AG09319 (cell line): ENCODE measurements at regions not wholly inside any gene's neighbourhood (a gene's known extent, or its start where the extent isn't known, plus 50 kb on each side); places are given as distances from the start of the nearest gene placed in this dataset.

Experiments
- DNase-seq: peaks from one replicate; pipeline ENCODE4 v3.0.0-alpha.2; 2010; ENCODE audit warnings: low read depth; ENCODE audit errors: extremely low read depth
- TF ChIP-seq, protein P1 (sequence below): IDR thresholded peaks from 2 replicates; pipeline ENCODE4 v1.5.1; 2011; ENCODE audit warnings: low read depth, mild to moderate bottlenecking, inconsistent platforms, low read length, moderate library complexity

DNA sequence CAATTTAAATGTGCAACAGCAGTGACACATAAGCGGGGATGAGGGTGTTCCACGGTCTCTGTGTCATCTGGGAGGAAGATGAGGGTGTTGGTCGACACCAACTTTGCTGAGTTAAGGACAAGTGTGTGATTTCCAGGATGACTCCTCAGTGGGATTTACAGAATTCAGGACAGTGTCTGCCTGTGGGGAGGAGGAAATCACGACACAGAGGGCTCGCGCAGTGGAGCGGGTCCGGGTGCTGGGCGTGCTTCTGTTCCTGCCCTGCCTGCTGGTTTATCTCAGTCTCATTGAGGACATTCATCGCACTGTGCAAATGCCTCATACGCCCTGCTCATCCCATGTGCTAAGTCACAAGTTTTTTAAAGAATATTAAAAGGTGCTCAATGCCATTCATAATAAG lies 73.7 kb upstream of the ADAMTS2 start:
- DNase-seq = no peak
- TF ChIP-seq, protein P1, sequence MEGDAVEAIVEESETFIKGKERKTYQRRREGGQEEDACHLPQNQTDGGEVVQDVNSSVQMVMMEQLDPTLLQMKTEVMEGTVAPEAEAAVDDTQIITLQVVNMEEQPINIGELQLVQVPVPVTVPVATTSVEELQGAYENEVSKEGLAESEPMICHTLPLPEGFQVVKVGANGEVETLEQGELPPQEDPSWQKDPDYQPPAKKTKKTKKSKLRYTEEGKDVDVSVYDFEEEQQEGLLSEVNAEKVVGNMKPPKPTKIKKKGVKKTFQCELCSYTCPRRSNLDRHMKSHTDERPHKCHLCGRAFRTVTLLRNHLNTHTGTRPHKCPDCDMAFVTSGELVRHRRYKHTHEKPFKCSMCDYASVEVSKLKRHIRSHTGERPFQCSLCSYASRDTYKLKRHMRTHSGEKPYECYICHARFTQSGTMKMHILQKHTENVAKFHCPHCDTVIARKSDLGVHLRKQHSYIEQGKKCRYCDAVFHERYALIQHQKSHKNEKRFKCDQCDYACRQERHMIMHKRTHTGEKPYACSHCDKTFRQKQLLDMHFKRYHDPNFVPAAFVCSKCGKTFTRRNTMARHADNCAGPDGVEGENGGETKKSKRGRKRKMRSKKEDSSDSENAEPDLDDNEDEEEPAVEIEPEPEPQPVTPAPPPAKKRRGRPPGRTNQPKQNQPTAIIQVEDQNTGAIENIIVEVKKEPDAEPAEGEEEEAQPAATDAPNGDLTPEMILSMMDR = no peak

DNA sequence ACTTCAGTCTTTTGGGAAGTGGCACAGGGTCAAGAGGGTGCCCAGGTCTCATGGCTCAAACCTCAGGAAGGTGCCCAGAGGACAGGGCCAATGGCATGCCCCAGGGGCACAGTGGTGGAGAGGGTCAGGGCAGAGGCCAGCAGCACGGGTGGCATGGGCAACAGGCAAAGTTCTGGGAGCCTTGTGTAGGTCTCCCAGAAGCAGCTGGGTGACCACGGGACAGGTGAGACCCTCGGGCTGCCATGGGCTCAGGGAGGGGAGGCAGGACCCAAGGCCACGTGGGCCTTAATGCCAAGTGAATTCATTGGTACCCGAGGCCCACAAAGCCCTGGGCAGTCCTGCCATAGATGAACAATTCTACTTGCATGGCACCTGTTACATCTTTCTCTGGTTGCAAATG lies 72.4 kb upstream of the ADAMTS2 start:
- TF ChIP-seq, protein P1 = no peak

DNA sequence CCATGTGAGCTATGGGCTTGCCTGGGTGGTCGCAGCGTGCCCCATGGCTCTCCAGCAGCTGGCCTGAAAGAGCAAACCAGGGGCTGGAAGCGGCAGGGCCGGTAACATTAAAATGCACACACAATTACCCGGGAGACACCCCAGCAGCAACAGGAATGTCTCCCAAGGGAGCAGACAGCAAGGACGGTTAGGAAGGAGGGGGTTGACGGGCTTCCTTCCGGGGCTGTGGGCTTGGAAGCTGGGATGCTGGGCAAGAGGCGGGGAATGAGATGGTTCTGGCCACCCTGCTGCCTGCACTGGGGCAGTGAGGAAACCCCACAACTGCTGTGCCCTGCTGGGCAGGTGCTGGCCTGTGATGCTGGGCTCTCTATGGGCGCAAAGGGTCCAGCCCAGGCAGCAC lies 71.8 kb upstream of the ADAMTS2 start:
- TF ChIP-seq, protein P1 = no peak
- no peak for DNase-seq

More for the DNA sequence above, 72.4 kb upstream of the ADAMTS2 start:
- no peak for DNase-seq

DNA sequence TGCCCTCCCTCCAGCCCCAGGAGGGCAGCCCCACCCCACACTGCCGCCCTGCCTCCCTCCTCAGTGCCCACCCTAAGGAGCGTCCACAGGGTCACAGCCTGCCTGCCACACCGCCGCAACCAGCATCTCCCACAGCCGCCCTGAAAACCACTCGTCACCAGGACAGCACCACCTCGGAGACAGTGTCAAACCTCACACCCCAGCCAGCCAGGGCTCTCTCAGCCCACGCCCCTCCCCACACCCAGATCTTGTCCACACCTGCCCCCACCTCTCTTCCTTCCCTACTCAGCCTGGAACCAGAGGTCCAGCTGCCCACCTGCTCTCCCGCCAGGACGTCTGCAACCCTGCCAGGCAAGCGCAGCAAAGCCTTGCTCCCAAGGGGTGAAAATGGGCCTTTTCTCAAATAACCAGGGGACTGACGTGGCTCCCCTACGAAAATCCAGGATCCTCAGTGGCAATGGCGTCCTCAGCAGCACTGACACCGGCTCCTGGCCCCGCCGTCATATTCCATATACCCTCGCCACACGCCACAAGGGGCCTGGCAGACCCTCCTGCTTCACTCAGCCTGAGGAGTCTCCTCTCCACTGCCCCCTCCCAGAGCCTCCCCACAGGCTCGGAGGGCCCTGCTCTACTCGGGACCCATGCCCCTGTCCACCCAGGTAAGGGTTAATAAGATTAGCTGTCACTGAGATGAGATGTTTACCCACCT lies 71.0 kb upstream of the ADAMTS2 start:
- TF ChIP-seq, protein P1 = no peak
- no peak for DNase-seq

DNA sequence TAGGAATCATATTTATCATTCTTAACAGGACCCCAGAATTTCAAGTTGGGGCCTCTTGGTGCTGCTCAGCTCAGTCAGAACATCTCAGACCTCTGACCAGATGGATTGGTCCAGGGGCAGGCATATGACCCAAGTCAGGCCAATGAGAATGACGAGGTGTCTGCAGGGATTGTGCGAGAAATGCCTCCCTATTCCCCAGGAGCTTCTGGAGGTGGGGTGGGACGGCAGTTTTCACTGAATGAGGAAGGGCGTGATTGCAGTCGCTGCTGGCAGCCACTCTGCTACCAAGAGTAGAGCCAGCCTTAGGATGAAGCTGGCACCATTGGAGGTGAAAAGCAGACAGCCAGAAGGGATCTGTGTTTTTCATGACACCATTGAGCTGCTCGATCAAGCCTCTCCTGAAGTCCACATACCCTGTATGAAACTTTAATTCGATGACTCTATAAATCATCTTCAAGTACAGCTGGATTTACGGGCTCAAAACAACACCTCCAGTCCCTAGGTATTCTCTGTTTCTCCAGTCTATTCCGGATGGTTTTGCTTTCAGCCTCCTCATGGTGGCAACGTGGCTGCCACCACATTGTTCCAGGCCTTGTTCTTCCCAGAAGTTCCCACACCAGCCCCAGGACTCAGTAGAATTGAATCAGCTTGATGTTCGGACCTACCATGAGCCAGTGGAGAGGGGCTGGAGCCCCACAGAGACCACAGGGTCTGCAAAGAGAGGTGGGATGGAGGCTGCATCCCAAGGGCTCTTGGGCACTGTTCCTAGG lies 70.2 kb upstream of the ADAMTS2 start:
- DNase-seq = no peak
- TF ChIP-seq, protein P1 = no peak

DNA sequence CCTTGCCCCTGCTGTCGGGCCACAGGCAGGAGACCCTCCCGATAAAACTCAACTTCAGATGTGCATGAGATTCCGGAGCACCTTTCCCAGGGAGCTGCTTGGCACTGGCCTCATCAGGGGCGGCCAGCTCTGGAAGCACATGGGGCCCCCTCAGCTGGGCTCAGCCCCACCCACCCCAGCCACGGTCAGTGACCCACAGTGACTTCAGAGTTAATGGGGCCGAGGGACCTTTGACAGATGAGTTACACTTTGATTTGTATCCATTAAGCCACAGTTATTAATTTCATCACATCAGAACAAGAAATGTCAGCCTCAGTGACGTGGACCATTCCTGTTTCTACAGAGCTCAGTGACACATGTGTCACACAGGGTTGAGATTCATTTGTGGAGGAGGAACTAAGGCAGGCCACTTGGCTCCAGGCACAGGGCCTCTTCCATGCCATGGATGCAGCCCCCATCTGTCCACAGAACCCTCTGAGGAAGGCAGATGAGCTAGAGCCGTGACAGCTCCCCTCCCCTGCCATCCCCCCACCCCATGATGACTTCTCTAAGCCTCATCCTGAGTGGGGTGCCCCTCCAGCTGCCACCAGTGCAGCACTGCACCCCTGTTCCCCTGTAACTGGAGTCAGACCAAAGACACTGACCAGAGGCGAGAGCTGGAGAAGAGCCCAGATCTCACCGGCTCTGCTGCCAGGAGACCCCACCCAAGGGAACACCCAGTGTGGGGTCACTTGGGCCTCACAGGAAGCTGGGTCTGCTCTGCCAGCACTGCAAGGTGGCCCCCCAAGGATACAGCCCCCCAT lies 69.4 kb upstream of the ADAMTS2 start:
- DNase-seq = no peak
- TF ChIP-seq, protein P1 = no peak
